A673 (cell line): ENCODE measurements at regions not wholly inside any gene's neighbourhood (a gene's known extent, or its start where the extent isn't known, plus 50 kb on each side); places are given as distances from the start of the nearest gene placed in this dataset.

Experiments
- EZH2 ChIP-seq: fragments of 200-600 bp; sonication (generic); IDR thresholded peaks from 2 replicates; pipeline ENCODE4 v1.6.1; 2017; ENCODE audit warnings: borderline replicate concordance, low read depth, mild to moderate bottlenecking, mixed read lengths, antibody characterized with exemption, low read length; ENCODE audit not compliant: poor library complexity, severe bottlenecking
- TF ChIP-seq, protein P1 (sequence below): fragments of 300-800, 200-600 bp; sonication (generic); conservative IDR thresholded peaks from 2 replicates; pipeline ENCODE4 v1.5.1; 2017; ENCODE audit warnings: low read depth, mild to moderate bottlenecking, antibody characterized with exemption, low read length, moderate library complexity, mixed read lengths

DNA sequence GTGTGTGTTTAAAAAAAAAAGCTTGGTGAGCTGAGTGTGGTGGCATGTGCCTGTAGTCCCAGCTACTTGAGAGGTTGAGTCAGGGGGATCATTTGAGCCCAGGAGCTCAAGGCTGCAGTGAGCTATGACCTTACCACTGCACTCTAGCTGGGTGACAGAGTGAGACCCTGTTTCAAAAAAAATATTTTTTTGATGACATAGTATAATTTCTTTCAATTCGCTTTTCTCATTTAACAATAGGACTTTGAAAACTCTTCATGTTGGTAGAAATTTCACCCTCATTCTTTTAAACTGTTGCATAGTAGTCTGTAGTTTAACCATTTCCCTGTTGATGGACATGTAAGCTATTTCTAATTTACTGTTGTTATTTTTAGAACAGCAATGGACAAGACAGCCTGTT, 55.7 kb upstream of the EXOC6 start:
- TF ChIP-seq, protein P1, sequence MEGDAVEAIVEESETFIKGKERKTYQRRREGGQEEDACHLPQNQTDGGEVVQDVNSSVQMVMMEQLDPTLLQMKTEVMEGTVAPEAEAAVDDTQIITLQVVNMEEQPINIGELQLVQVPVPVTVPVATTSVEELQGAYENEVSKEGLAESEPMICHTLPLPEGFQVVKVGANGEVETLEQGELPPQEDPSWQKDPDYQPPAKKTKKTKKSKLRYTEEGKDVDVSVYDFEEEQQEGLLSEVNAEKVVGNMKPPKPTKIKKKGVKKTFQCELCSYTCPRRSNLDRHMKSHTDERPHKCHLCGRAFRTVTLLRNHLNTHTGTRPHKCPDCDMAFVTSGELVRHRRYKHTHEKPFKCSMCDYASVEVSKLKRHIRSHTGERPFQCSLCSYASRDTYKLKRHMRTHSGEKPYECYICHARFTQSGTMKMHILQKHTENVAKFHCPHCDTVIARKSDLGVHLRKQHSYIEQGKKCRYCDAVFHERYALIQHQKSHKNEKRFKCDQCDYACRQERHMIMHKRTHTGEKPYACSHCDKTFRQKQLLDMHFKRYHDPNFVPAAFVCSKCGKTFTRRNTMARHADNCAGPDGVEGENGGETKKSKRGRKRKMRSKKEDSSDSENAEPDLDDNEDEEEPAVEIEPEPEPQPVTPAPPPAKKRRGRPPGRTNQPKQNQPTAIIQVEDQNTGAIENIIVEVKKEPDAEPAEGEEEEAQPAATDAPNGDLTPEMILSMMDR: no peak
- no peak for TF ChIP-seq EZH2
